ENCODE measurements at regions not wholly inside any gene's neighbourhood (a gene's known extent, or its start where the extent isn't known, plus 50 kb on each side); places are given as distances from the start of the nearest gene placed in this dataset.

DNA sequence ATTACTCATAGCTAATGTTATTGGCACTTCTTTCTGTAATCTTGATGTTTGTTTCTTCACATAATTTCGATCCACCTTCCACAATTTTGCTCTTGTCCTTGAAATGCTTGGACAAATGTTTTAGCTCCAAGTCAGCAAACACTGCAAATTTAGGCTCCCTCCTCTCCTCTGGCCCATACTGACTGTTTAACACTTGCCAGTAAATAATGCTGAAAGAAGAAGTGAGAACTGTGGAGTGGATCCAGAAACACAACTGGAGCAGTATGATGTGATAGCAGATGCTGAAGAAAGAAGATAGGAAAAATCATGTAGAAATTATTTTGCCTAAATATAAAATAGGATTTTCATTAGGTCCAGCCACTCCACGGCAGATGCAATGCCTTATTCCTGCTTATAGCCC is 415.0 kb upstream of the GYPC start:
- TF ChIP-seq, protein P1, sequence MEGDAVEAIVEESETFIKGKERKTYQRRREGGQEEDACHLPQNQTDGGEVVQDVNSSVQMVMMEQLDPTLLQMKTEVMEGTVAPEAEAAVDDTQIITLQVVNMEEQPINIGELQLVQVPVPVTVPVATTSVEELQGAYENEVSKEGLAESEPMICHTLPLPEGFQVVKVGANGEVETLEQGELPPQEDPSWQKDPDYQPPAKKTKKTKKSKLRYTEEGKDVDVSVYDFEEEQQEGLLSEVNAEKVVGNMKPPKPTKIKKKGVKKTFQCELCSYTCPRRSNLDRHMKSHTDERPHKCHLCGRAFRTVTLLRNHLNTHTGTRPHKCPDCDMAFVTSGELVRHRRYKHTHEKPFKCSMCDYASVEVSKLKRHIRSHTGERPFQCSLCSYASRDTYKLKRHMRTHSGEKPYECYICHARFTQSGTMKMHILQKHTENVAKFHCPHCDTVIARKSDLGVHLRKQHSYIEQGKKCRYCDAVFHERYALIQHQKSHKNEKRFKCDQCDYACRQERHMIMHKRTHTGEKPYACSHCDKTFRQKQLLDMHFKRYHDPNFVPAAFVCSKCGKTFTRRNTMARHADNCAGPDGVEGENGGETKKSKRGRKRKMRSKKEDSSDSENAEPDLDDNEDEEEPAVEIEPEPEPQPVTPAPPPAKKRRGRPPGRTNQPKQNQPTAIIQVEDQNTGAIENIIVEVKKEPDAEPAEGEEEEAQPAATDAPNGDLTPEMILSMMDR (IDR thresholded peaks at IDR 0.05), result no peak
- no peak for TF ChIP-seq EZH2 (IDR thresholded peaks at IDR 0.05; ENCODE audit: borderline replicate concordance, insufficient read depth, low read depth, low read length, poor library complexity, severe bottlenecking)
